Right forelimb (tissue), 1 donor: ENCODE measurements at regions not wholly inside any gene's neighbourhood (a gene's known extent, or its start where the extent isn't known, plus 50 kb on each side); places are given as distances from the start of the nearest gene placed in this dataset.

Source experiments
- DNase-seq: peaks from one replicate; pipeline ENCODE4 v3.0.0-alpha.2; 2018

- DNase-seq = no peak
Measured at GRCh38 chr5:165903835-165904234, 2387.6 kb upstream of the WWC1 start.

GRCh38 chr5:165906871-165907270 lies 2384.6 kb upstream of the WWC1 start:
- DNase-seq = no peak

- DNase-seq = no peak
Measured at GRCh38 chr5:165913059-165913458, 2378.4 kb upstream of the WWC1 start.

- no peak for DNase-seq
Measured at GRCh38 chr5:165914456-165914855, 2377.0 kb upstream of the WWC1 start.

GRCh38 chr5:165919196-165919595 lies 2372.2 kb upstream of the WWC1 start:
- DNase-seq = no peak

GRCh38 chr5:165920655-165921054 lies 2370.8 kb upstream of the WWC1 start:
- no peak for DNase-seq

GRCh38 chr5:165928971-165929370 lies 2362.5 kb upstream of the WWC1 start:
- no peak for DNase-seq

- no peak for DNase-seq
Measured at GRCh38 chr5:165940541-165940940, 2350.9 kb upstream of the WWC1 start.

DNA sequence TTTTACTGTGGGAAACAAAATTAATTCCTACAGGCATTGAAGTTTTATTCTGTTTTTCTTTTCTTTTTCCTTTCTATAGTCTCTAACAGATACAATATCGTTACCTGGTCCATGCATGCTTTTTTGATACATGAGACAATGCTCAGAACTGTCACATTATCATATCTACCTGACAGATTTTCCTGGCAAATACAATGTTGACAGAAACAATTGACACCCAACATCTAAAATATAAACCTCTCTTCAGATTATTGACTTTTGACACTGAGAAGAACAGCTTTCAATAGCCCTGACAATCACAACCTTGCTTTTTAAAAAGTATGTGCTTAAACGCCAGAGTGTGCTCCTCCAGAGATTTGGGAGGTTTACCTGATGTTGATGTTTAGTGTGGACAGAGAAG lies 2334.6 kb upstream of the WWC1 start:
- no peak for DNase-seq

DNA sequence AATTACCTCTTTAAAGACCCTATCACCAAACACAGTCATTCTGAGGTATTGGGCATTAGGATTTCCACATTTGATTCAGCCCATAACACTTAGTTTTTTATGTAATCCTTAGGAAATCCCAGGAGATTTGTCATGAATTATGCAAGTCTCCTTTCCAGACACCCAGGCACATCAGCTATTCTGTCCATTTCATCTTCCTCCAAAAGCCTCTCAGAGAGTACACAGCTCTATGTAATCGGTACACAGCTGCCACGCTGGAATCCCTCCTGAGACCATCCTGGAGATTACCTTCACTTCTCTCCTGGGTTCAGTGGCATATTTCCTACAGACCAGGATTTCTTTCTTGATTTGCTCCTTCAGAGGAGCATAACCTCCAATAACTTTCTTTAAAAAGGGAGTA lies 2309.8 kb upstream of the WWC1 start:
- no peak for DNase-seq

DNA sequence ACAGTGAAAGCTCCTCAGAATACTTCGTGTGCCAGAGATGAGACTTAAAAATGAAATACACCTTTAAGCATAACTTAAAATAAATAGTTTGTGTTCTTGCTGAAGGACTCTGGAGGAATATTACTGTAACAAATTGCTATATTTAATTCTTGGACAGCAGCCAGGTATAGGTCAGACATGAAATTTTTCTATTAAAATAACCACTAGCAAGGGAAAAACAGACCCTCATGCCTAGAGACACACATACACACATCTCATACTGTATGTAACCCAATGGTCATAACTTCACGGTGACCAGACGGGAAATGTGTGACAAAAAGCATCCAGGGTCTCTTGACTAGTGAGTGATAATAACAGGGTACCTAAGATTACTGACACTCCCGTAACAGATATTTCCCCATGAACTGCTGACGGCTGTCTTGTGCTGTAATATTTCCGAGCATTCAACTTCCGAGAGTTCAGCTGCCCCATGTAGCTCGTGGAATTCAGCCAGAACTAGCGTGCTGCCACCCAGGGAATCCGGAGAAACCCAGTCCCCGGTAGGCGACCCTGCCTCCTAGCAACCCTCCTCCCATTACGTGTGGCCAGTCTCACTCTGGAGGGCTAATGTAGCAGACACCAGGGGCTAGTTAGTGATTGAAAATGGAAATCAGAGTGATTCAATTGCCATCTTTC lies 2295.1 kb upstream of the WWC1 start:
- DNase-seq = no peak

GRCh38 chr5:165999693-166000320 lies 2291.6 kb upstream of the WWC1 start:
- no peak for DNase-seq

DNA sequence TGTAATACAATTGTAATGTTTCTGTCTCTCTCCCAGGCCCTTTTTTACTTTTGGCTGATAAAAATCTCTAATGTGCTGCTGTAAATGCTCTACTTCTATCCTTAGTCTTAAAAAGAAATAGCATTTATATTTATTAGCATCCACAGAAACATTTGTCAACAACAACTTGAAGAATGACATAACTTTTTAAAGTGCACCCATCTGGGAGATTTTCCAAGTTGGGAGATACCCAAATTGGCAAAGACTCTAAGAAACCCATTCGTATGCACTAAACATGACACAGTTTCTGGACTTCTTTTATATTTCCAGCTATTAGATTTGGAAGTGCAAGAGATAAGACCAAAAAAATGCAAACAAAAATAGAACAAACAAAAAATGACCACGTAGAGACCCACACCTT lies 2287.4 kb upstream of the WWC1 start:
- no peak for DNase-seq

GRCh38 chr5:166013415-166013814 lies 2278.0 kb upstream of the WWC1 start:
- DNase-seq = no peak

GRCh38 chr5:166014256-166014655 lies 2277.2 kb upstream of the WWC1 start:
- no peak for DNase-seq

- DNase-seq = no peak
Measured at GRCh38 chr5:166018716-166019115, 2272.7 kb upstream of the WWC1 start.

- no peak for DNase-seq
Measured at GRCh38 chr5:166022065-166022464, 2269.4 kb upstream of the WWC1 start.

- DNase-seq = no peak
Measured at GRCh38 chr5:166024970-166025369, 2266.5 kb upstream of the WWC1 start.

GRCh38 chr5:166027582-166027981 lies 2263.9 kb upstream of the WWC1 start:
- no peak for DNase-seq

GRCh38 chr5:166031926-166032325 lies 2259.5 kb upstream of the WWC1 start:
- DNase-seq = no peak

GRCh38 chr5:166032601-166033000 lies 2258.8 kb upstream of the WWC1 start:
- DNase-seq = no peak

DNA sequence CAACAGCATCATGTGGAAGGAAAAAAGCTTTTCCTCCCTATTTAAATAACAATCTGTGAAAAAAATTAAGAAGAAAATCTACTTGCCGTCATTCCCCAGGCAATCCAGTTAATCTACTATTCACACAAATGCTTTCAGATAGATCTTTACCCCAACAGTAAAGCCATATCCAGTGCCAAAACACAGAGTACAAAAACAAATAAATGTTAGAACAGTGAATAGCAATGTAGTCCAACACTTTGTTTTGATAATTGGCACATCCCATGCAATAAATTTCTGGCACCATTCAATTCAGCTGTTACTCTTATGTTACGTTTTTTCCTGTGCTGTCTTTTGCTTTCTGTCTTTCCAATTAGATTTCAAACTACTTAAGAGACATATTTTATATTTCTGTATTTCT lies 2245.5 kb upstream of the WWC1 start:
- DNase-seq = no peak

- DNase-seq = no peak
Measured at GRCh38 chr5:166046956-166047355, 2244.5 kb upstream of the WWC1 start.

DNA sequence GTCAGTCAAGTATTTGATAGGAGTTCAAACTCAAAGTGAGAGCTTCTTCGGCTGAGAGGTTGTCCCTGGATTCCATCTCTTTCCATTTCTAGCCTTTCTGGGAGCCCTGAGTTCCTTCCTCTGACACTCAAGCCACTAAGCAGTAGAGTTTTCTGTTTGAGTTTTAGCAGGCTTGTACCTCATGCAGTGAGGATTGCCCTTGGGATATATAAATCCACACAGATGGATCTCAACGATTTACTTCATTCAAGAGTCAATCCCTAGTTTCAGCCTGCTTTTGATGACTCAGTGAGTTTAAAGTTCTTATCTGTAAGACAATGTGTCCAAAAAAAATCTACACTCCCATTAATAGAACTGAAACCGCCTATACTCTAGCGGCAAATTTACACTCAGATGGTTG lies 2240.9 kb upstream of the WWC1 start:
- no peak for DNase-seq

- DNase-seq = no peak
Measured at GRCh38 chr5:166058660-166059059, 2232.8 kb upstream of the WWC1 start.
